Stimulated activated naive CD4-positive, alpha-beta T cell treated with Interleukin-2 at 50 U/mL for 16 hours (primary cell): ENCODE measurements at regions not wholly inside any gene's neighbourhood (a gene's known extent, or its start where the extent isn't known, plus 50 kb on each side); places are given as distances from the start of the nearest gene placed in this dataset.
"Not testable (repeated sequence)": the region's sequence is repeated elsewhere in the genome, so short reads cannot be mapped to it uniquely, and the experiment has no call there.

ENCODE experiments used
- DNase-seq: peaks from one replicate; lab custom pipeline; 2025; lab: John Stamatoyannopoulos, UW

- DNase-seq, result no peak
Observed at GRCh38 chr18:77373730-77374445, 124.2 kb downstream of the GALR1 start.

GRCh38 chr18:77374446-77374805, 124.8 kb downstream of the GALR1 start:
- no peak for DNase-seq

- DNase-seq, result no peak
Observed at GRCh38 chr18:77376043-77376732, 126.5 kb downstream of the GALR1 start.

- no peak for DNase-seq
Observed at GRCh38 chr18:77376733-77377094, 127.1 kb downstream of the GALR1 start.

GRCh38 chr18:77377813-77378212, 128.2 kb downstream of the GALR1 start:
- DNase-seq, result no peak

- no peak for DNase-seq
Observed at GRCh38 chr18:77379976-77380509, 130.4 kb downstream of the GALR1 start.

- no peak for DNase-seq
Observed at GRCh38 chr18:77380695-77381094, 131.0 kb downstream of the GALR1 start.

- no peak for DNase-seq
Observed at GRCh38 chr18:77392321-77392720, 142.7 kb downstream of the GALR1 start.

- no peak for DNase-seq
Observed at GRCh38 chr18:77393519-77393918, 143.9 kb downstream of the GALR1 start.

- DNase-seq, result no peak
Observed at GRCh38 chr18:77395953-77396352, 146.3 kb downstream of the GALR1 start.

- DNase-seq, result no peak
Observed at GRCh38 chr18:77397056-77397455, 147.4 kb downstream of the GALR1 start.

- no peak for DNase-seq
Observed at GRCh38 chr18:77397617-77398016, 148.0 kb downstream of the GALR1 start.

- DNase-seq, result no peak
Observed at GRCh38 chr18:77400561-77400960, 150.9 kb downstream of the GALR1 start.

- DNase-seq, result no peak
Observed at GRCh38 chr18:77401173-77401572, 151.5 kb downstream of the GALR1 start.

GRCh38 chr18:77403969-77404535, 154.4 kb downstream of the GALR1 start:
- DNase-seq, result no peak

- DNase-seq, result no peak
Observed at GRCh38 chr18:77405096-77405495, 155.4 kb downstream of the GALR1 start.

- DNase-seq, result no peak
Observed at GRCh38 chr18:77407733-77408132, 158.1 kb downstream of the GALR1 start.

GRCh38 chr18:77421546-77421945, 171.9 kb downstream of the GALR1 start:
- DNase-seq, result not testable (repeated sequence)

- no peak for DNase-seq
Observed at GRCh38 chr18:77422974-77423867, 173.6 kb downstream of the GALR1 start.

GRCh38 chr18:77433076-77433475, 183.4 kb downstream of the GALR1 start:
- no peak for DNase-seq

- DNase-seq, result no peak
Observed at GRCh38 chr18:77439888-77440287, 190.2 kb downstream of the GALR1 start.

GRCh38 chr18:77442393-77442792, 192.7 kb downstream of the GALR1 start:
- DNase-seq, result no peak
